ENCODE measurements at regions not wholly inside any gene's neighbourhood (a gene's known extent, or its start where the extent isn't known, plus 50 kb on each side); places are given as distances from the start of the nearest gene placed in this dataset.

GRCh38 chr6:142500250-142500786, 198.5 kb downstream of the ADGRG6 start:
- no peak for DNase-seq

DNA sequence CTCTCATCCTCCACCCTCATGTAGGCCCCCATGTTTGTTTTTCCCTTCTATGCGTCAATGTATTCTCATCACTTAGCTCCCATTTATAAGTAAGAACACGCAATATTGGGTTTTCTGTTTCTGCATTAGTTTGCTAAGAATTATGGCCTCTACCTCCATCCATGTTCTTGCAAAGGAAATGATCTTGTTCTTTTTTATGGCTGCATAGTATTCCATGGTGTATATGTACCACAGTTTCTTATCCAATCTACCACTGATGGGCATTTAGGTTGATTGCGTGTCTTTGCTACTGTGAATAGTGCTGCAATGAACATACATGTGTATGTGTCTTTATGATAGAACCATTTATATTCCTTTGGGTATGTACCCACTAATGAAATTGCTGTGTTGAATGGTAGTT, 200.0 kb downstream of the ADGRG6 start:
- no peak for DNase-seq

- DNase-seq, result no peak
These were observed 205.3 kb downstream of the ADGRG6 start for GRCh38 chr6:142507065-142507464.

DNA sequence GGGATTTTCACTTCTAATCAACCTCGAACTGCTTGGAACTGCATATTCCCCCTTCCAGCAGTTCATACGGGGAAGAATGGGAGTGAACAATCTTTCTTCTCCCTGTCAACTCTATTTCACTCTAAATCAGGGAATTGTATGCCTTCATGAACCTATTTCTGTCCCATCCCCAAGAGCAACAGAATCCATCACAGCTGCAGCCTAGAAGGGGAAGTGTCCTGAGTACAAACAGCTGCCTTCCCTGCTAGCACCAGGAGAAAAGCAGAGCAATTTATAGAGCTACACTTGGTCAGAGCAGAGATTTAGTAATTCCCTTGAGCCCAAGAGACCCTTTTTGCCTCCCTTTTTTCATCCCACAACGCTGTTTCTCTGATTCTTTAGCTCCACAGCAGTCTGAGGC, 208.4 kb downstream of the ADGRG6 start:
- DNase-seq, result no peak

- DNase-seq, result no peak
These were observed 216.3 kb downstream of the ADGRG6 start for GRCh38 chr6:142518126-142518525.

GRCh38 chr6:142518761-142519160, 217.0 kb downstream of the ADGRG6 start:
- no peak for DNase-seq

GRCh38 chr6:142521791-142522190, 220.0 kb downstream of the ADGRG6 start:
- no peak for DNase-seq

GRCh38 chr6:142523515-142524375, 221.9 kb downstream of the ADGRG6 start:
- no peak for DNase-seq

DNA sequence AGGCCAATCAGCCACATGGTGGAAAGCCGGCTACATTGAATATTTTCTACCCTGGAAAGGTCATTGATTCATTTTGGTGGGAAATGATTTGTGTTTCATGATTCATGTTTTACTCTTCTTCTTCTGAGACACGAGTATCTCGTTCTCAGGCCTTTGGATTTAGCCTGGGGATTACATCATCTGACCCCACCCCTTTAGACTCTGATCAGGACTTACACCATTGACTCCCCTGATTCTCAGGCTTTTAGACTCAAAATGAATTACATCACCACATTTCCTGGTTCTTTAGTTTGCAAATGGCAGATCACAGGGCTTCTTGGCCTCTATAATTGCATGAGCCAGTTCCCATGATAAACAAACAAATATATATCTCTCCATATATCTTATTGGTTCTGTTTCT, 228.8 kb downstream of the ADGRG6 start:
- DNase-seq, result no peak

DNA sequence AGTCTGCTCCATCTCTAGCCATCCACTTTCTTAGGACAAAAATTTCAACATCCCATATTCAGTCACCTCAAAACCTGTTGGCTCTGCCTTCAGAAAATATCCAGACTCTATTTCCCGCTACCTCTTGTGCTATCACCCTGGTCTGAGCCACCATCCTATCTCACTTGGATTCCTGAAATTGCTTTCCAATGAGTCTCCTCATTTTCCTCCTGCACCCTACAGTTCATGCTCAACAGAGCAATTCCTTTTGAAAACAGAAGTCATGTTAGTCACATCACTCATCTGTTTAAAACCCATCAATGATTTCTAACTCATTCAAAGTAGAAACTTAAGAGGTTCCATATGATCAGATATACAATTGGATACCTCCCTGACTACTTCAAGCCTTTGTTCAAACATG, 229.9 kb downstream of the ADGRG6 start:
- no peak for DNase-seq

- no peak for DNase-seq
These were observed 232.3 kb downstream of the ADGRG6 start for GRCh38 chr6:142534076-142534475.

- DNase-seq, result no peak
These were observed 232.7 kb downstream of the ADGRG6 start for GRCh38 chr6:142534484-142534883.

DNA sequence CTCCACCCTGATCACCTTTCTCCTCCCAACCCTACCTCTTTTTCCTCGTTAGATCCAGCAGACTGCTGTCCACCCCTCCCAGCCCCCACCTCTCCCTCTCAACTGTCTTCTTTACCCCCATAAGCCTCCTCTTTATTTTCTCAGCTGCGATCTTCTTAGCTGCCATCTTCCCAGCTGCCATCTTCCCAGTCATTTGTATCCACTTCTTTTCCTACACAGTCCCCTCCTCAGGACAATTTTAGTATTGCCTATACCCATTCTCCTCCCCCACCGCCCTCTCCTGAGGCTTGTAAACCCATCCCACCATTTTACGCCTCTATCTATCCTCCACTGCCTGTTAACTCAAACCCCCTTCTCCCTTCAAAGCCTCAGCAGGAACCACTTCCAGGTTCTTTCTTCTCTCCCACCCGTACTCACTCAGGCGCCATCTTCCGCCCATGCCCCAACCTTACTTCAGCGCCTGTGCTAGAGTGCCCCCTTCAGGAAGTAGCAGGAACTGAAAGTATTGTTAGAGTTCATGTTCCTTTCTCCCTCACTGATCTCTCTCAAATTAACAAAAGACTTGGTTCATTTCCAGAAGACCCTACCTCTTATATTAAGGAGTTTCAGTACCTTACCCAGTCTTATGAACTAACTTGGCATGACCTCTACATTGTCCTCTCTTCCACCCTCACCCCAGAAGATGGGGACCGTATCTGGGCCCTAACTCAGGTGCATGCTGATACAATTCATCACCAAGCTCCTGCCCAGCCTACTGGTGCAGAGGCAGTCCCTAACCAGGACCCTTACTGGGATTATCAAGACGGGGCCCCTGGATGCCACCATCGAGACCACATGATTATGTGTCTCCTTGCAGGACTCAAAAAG, 236.0 kb downstream of the ADGRG6 start:
- peak; percentile 7 to 35 for DNase-seq

GRCh38 chr6:142542704-142543233, 241.0 kb downstream of the ADGRG6 start:
- no peak for DNase-seq

DNA sequence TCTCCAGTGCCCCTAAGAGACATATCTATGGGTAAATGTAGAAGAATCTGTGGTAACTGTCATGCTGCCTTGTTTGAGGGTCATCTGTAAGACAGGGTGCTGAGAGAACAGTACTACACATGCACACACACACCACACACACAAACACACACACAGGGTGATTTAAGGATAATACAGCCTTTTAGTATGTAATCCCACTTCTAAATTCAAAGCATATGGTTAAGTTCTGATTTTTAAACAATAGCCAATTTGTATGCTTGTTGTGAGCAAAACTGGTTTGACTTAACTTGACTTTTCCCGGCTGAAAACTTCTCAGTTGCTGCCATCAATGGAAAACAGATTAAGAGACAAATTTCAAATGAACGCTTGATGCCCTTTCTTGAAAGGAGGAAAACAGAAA, 241.8 kb downstream of the ADGRG6 start:
- DNase-seq, result no peak

GRCh38 chr6:142544199-142544838, 242.5 kb downstream of the ADGRG6 start:
- no peak for DNase-seq

GRCh38 chr6:142545147-142545546, 243.3 kb downstream of the ADGRG6 start:
- DNase-seq, result no peak

GRCh38 chr6:142548566-142548965, 246.8 kb downstream of the ADGRG6 start:
- DNase-seq, result no peak

- no peak for DNase-seq
These were observed 248.7 kb downstream of the ADGRG6 start for GRCh38 chr6:142550310-142551063.

- DNase-seq, result no peak
These were observed 249.5 kb downstream of the ADGRG6 start for GRCh38 chr6:142551274-142551811.

DNA sequence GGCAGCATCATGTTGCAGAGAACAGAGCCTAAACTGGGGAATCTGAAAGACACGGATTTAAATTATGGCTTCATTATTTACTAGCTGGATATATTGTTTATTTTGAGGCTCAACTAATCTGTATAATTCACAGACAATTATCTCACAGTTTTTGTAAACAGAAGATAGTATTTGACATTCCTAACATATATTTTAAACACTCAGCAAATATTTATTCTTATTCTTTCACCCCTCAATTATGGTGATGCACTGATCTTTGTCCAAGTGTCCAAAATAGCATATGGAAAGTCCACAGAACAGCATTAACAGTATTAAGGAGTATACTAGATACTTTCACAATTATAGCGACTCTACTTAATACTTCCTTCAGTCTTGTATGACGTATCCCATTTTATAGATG, 257.0 kb downstream of the ADGRG6 start:
- DNase-seq, result no peak
